Stimulated activated CD8-positive, alpha-beta memory T cell treated with anti-CD3 and anti-CD28 coated beads, Interleukin-12 subunit alpha, Interleukin-12 subunit beta, amount 100 ng/mL, for 1 hour (primary cell): ENCODE measurements at regions not wholly inside any gene's neighbourhood (a gene's known extent, or its start where the extent isn't known, plus 50 kb on each side); places are given as distances from the start of the nearest gene placed in this dataset.
"Not testable (repeated sequence)": the region's sequence is repeated elsewhere in the genome, so short reads cannot be mapped to it uniquely, and the experiment has no call there.

ENCODE experiments used
- DNase-seq: peaks from one replicate; pipeline ENCODE4 v3.0.0-alpha.2; 2020; ENCODE audit warnings: low read depth

DNA sequence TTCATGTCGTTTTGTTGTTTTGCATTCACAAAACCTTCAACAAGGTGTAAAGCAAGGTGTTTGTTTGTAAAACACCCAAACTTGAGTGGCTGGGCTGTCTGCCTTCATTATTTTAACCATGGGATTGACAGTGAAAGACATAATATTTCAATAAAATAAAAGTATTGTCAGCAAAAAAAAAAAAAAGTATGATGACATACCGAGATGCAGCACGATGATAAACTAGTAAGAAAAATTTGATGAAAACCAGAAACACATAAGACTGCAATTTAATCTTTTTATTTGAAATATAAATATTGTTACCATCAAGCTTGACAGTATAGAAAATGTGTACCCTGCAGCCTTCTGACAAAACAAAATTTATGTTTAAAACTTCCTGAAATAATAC lies 419.3 kb upstream of the DYNLRB2 start:
- DNase-seq = no peak

DNA sequence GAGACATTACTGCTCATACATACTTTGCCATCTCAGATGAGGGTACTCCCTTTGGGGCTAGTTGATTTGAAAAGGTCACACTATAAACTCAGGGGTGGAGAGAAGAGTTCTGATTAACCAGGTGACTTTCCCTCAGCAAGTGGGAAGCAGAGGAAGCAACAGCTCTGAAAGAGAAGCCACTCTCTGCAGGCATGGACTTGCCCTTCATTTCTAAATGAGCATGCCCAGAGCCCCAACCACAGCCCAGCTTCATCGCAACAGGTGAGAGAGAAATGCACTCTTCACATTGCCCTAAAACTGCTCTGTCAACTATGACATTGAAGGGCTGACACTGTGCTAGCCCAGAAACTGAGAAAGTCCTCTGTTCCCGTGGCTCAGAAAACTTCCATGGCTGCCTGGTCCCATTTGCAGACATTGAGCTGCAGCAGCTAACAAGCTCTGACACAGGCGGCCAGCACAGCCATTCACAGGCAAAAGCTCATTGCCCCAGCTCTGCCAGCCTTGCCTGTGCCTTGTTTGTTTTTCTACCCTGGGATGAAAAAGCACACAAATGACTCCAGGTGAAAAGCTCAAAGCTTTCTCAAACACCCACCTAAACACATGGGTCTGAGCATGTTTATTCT lies 419.8 kb upstream of the DYNLRB2 start:
- no peak for DNase-seq

DNA sequence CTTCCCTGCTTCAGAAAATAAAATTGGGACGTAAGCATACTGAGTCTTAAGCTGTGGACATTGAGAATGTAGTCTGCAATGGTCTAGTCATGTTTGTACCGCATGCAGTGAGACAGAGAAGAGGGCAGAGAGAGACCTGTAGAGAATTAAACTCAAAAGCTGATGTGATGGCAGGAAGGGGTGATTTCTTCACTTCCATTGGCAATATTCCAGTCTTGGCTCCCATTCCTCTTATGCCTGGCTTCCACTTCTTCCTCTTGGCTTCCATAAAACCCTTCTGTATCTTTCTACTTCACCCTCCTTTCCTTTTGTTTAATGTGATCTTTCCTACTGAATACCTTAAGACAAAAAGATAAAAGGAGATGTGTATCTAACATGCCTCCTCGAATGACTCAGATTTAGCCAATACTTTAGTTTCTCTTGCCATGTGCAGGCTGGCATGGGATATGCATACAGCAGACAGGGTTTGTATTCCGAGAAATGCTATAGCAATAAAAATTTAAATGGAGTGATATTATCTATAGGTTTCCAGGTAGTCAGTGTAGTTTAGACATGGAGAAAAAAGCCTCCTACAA lies 423.1 kb upstream of the DYNLRB2 start:
- DNase-seq = no peak

DNA sequence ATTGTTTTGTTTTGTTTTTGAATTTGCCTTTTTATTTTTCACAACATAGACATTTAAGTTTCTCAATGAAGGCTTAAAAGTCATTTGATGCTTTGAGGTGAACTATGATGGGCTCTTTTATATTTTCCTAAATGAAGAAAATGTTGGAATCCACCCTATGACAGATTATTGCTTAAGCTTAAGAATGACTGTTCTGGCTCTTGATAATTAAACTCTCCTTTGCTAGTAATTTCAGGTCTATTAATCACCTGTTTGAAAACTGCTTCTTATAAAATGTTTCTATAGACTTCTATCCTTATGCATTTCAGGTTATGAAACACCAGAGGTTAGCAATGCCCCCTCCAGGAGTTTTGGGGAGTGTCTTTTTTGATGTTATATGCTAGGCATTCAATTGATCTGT lies 424.1 kb upstream of the DYNLRB2 start:
- DNase-seq = no peak

DNA sequence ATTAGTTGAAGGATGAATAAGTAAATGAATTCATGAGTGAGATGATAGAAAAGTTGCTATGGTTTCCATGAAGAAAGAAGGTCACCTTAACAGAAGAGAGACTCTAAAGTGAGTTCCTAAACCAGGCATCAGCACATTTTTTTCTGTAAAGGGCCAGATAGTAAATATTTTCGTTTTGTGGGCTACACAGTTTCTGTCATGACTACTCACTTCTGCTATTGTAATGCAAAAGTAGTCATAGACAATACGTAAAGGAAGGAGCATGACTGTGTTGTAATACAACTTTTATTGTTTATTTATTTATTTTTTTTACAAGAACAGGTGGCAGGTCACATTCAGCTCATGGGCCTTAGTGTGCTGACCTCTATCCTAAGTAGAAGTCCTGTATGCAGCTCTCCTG lies 426.1 kb upstream of the DYNLRB2 start:
- no peak for DNase-seq

DNA sequence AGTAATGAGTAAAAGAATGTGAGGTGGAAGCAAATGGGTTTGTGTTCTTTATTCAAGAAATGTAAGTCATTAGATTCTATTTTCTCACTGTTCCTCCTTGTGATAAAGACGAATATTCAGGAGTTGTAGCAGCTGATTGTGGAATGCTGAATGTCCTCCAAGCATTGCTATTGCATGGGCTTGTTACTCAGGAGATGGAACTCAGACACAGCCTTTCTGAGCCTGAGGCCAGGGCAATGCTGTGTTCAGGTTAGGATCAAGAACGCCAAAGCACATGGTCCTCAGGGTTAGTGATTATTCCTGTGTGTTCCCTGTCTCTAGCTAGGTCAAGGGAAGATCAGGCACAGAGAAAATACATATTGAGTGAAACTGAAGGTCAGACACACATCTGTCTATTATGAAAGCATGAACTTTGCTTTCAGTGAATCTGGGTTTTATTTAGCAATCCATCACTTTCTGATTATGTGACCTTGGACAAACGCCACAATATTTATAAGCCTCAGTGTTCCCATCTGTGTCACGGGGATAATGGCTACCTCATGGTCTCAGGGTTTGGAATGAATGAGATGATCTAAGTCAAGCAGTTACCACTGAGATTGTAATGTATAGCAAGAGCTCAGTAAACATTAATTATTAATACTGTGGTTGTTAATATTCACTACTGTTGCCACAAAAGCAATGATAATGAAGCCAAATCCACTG lies 426.8 kb upstream of the DYNLRB2 start:
- DNase-seq = no peak

DNA sequence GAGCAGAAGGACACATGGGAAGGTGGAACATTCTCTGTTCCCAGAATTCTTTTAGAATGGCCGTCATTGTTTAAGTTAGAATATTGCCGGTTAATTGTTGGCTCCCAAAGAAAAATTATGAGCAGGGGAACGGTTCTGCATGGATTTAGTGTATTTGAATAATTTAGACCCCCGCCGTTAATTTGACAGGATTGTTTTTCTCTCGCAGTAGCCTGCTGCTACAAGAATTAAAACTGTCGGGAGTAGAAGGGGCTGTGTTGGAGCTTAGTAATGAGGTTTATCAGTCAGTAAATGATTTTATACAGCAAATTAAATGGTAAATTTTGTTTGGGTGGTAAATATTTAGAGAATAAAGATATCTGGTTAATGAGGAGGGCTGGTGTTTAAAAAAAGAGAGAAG lies 431.2 kb upstream of the DYNLRB2 start:
- no peak for DNase-seq

DNA sequence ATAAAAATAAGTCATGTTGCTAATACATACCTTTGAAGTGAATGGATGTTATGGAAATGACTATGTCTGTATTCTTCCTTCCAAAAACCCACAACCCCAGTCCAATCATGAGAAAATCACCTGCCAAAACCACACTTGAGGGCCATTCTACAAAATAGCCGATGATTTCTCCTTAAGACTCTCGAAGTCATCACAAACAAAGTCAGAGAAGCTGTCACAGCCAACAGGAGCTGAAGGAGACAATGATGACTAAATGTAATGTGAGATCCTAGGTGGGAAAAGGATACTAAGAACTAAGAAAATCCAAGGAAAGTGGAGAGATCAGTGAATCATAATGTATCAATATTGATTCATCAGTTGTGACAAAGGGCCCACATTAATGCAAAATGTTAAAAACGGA lies 432.9 kb upstream of the DYNLRB2 start:
- DNase-seq = no peak

DNA sequence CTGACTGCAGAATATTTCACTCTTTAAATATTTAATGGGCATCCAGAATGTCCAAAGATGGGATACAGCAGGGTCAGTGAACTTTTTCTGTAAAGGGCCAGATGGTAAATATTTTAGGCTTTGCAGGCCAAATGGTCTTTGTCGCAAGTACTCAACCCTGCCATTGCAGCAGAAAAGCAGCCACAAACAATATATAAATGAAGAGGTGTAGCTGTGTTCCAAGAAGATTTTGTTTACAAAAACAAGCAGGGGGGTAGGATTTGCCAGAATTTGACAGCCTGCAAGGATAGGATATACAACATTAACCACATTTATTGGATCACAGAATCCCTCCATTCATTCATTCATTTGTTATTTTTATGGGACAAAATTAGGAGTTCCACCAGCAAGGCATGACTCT lies 435.0 kb upstream of the DYNLRB2 start:
- no peak for DNase-seq

DNA sequence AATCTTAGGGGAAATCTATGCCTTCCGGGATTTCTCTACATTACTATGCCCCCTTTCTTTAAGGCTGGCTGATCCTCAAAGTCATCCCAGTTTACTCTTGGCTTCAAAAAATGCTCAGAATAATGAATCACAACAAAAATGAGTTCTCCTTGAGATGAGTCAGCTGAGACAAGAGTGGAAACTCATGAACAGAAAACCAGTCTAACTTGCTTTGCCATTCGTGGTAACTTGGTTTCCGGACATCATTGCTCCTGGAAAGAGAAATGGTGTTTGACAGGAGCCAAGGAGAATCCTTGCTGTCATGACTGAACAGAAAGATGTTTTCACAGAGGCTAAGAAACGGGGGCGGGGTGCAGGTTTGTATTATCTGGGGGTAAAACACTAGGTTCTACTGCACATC lies 435.6 kb upstream of the DYNLRB2 start:
- DNase-seq = no peak

DNA sequence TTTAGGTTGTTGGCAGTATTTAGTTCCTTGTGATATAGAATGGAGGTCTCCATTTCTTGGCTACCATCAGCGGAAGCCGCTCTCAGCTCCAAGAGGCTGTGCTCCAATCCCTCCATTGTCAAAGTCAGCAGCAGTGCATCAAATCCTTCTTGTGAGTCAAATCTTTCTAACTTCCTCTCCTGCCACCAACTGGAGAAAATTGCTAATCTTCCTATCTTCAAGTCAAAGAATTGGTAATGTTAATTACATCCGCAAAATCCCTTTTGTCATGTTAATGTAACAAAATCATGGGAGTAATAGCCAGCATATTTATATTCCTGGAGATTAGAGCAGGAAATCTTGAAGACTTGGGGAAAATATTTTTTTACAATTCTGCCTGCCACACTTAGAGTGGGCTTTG lies 436.4 kb upstream of the DYNLRB2 start:
- no peak for DNase-seq

DNA sequence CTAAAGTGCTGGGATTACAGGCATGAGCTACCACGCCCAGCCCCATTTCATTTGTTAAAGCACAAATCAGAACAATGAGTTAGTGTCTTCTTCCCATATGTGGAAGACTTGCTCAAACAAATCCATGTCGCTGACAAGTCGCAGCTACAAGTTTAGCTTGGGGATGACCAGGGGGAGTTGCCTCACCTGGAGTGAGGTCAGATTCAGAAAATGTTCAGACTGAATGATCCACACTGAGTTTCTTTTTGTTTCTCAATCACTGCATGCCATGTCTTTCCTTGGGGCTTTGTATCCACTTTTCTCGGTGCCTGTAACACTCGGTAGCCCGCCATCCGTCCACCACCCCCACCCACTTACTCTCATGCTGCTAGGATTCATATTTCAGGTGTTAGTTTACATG lies 437.3 kb upstream of the DYNLRB2 start:
- DNase-seq = no peak

DNA sequence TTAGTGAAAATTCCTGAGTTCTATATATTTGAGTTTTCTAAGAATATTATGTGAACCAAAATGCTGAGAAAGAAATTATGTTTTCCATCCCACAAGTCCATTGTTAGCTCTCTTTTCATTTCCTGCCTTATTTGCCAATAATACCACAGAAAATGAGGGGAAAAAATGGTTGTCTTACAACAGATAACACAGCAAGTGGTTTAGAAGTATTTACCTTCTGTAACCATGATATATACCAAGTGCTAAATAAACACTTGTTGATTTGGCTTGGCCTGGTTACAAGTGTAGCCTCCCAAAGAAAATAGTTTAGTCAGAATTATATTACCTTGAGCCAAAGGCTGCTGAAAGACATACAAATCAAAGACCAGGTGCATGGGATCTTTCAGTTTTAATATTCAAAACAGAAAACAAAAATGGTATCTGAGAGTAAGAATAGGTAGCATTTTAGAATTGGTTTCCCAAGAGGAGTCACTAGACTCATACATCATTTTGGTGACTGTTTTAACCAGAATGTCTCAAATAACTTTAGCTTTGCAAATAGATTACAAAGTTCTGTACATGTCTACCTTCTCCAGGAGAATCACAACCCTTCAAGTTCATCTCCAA lies 439.8 kb upstream of the DYNLRB2 start:
- no peak for DNase-seq

DNA sequence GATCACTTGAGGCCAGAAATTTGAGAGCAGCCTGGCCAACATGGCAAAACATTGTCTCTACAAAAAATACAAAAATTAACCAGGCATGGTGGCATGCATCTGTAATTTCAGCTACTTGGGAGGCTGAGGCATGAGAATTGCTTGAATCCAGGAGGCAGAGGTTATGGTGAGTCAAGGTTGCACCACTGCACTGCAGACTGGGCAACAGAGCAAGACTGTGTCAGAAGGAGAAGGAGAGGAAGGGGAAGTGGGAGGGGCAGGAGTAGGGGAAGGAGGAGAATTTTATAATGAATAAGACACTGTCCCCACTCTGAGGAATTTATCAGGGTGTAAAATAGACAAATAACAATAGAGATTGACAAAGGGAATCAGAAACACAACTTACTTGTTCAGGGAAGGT lies 440.6 kb upstream of the DYNLRB2 start:
- no peak for DNase-seq

DNA sequence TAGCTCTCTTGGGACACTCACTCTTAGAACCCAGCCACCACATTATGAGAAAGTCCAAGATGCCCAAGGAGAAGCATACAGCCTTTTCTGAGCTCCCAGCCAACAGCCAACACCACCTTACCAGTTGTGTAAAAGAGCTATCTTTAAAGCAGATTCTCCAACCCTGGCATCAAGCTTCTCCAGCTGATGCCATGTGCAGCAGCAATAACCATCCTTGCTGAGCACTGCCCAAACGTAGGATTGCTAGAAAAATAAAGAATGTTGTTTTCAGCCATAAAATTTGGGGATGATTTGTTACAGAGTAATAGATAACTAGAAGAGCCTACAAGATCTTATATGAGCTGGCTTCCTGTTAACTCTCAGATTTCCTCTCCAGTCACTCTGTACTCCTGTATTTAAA lies 443.7 kb upstream of the DYNLRB2 start:
- DNase-seq = no peak

DNA sequence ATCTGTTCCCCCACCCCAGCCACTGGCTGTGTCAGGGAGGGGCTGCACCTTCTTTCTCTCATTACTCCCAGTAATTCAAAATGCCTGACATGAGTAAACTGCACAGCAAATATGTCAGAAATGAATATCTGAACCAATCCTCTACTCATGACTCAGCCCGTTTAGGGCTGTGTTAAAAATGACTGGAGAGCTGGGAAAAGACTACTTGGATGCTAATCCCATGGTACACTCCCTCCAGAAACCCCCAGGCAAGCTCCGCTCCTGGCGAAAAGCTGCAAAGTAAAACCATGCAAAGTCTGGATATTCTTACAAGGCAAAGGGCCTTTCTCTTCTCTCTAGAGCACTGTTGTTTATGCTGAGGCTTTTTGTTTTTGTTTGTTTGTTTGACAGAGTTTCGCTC lies 448.1 kb upstream of the DYNLRB2 start:
- no peak for DNase-seq

DNA sequence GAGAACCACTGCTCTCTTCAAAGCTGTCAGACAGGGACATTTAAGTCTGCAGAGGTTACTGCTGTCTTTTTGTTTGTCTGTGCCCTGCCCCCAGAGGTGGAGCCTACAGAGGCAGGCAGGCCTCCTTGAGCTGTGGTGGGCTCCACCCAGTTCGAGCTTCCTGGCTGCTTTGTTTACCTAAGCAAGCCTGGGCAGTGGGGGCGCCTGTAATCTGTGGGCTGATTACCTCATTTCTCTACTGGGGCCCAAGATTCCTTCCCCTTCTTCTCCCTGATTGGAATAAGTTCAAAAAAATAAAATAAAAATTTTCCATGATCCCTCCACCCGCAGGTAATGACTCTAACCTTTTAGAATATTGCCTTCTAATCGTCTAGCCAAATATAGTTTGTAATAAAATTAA lies 449.3 kb upstream of the DYNLRB2 start:
- not testable (repeated sequence) for DNase-seq

DNA sequence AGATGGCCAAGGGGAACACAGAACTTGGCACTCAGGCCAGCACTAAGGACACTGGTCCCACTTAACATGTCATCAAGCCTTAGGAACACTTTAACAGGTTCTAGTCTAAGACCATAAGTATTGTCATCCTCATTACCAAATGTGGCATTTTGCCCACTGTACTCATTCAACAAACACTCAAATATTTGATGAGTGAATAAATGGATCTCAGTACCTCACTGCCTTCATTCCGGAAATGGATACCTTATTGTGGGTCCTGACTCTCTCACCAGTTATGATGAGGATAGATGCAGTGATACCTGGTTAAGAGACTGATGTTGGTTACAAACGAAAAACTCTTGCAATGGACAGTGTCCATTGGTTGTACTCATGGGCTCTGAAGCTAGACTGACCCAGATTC lies 455.2 kb upstream of the DYNLRB2 start:
- no peak for DNase-seq

DNA sequence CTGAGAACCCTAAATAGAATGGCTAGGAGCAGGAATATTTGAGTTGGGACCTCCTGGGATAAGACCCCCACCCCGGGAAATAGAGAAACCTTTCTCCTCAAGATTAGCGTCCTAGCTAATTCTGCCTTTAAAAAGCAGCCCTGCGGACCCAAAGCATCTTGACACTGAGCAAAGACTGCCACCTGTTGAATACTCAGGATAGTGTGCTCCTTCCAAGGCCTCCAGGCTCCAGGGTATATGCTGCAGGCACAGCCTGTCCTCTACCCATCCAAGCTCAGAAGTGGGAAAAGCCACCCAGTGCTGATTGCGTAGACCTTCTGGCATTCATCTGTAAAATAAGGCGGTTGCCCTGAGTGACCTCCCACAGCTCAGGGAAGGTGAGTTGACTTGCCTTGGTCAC lies 456.2 kb upstream of the DYNLRB2 start:
- DNase-seq = no peak

DNA sequence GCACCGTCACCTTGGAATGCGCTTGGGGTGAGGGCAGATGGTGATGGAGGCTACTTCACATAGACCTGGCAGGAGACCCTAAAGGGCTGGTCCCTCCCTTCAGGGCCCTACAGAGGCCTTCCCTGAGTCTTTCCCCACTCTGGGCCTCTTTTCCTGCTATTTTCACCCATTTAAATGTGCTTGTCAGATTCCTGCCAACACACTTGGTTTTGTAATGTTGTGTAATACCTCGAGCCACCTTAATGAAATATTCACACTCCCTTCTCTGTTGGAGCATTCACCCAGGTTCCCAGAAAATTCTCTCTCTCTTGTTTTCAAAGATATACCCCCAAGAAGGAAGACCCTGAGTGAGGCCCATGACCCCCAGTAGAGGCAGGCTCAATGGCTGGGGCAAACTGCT lies 456.6 kb upstream of the DYNLRB2 start:
- no peak for DNase-seq

DNA sequence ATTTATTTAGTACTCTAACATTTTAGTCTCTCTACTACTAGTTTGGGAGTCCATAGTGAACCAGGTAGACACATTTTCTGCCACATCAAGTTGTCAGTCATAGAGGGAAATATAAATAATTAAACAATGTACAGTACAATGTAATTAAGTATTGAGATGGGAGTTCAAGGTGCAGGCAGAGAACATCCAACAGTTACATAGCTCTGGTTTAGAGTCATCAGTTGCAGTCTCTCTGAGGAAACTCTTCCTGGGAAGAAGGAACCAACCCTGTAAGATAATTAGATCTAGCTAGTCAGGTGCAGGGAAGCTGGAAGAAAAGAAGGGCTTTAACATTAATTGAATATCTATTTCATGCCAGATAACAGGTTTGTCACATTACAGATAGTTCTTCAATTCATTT lies 457.9 kb upstream of the DYNLRB2 start:
- DNase-seq = no peak

DNA sequence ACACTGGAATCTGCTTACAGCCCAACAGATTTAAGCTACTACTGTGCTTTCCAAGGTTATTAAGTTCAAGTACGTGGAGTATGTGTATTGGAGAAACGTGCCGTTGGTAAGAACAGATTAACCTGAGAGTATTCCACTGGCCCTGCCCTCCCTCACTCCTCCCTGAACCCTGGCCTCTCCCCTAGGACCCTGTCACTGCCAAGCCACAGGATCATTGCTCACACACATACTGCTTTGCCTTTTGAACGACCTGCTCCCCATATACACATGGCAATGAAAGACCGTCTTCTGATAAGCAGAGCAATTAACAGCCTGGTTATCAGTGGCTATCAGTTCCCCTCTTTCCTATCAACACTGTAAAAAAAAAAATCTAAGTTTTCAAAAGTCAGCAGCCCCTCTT lies 458.9 kb upstream of the DYNLRB2 start:
- DNase-seq = no peak

DNA sequence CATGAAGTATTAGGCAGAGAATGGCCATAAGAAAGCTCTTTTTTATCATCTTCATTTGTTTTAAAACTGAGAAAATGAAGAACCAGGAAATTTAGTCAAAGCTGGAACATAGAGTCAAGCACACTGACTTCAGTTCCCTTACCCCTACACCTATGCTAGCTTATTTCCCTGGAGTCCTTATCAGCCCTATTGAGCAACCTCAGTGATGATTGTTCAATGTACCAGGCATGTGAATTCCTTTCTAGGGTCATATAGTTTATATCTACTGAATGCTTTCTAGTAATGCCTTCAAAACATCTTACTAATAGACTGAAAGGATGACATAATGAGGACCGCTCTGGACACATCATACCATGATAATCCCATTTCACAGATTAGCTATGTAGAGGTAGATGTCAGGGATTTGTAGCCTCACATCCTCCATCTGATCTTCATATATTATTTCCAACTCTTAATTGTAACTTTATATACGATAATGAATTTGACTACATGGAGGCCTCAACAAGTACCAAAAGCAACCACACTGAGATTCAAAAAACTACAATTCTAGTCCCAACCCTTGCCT lies 460.4 kb upstream of the DYNLRB2 start:
- no peak for DNase-seq
